HCT116 (cell line): ENCODE measurements at regions not wholly inside any gene's neighbourhood (a gene's known extent, or its start where the extent isn't known, plus 50 kb on each side); places are given as distances from the start of the nearest gene placed in this dataset.

ENCODE experiments used
- ATAC-seq: fragments of 200-7000 bp; cut with Tn5 transposase; 2 replicates; pipeline ENCODE4 v1.9.1; 2020; ENCODE audit warnings: mild to moderate bottlenecking, moderate library complexity
- BruUV-seq: library from RNA; stranded (reverse); fragments of 400-500 nt; replicated peaks from 2 replicates; lab custom pipeline; 2021; lab: Mats Ljungman, UMichigan
- CTCF ChIA-PET: fragments of 300-600 bp; sonication (Branson Sonifier 250); formaldehyde crosslinking; loops from one replicate; lab custom pipeline; 2021; ENCODE audit warnings: antibody characterized with exemption; lab: Charles Lee
- POLR2A ChIA-PET: fragments of 300-600, 350-600 bp; sonication (Branson Sonifier 250); formaldehyde crosslinking; loops from one replicate; lab custom pipeline; 2021; ENCODE audit warnings: antibody characterized with exemption; lab: Charles Lee
- RAD21 ChIA-PET, 2 experiments: fragments of 300-600 bp; sonication (Branson Sonifier 250); formaldehyde crosslinking; loops; one replicate each; lab custom pipeline; 2023; ENCODE audit warnings: low total read pairs in 2 of 2; ENCODE audit not compliant: uncharacterized antibody in 2 of 2, unreplicated experiment in 2 of 2, low non-redundant PET in 1 of 2; lab: Charles Lee
- DNase-seq: peaks from one replicate; pipeline ENCODE4 v3.0.0-alpha.2; 2010; ENCODE audit warnings: low read depth, low spot score
- H2AFZ ChIP-seq: fragments of 200-600 bp; shearing (Covaris generic), sonication (generic); 2 replicates; pipeline ENCODE4 v1.6.1; 2017; ENCODE audit warnings: low read depth, mixed run types, mixed read lengths, antibody characterized with exemption, low read length; ENCODE audit not compliant: poor library complexity, severe bottlenecking
- H3K27ac ChIP-seq: 2 replicates; pipeline ENCODE4 v1.5.1; 2012; ENCODE audit warnings: low read depth, low read length
- H3K27me3 ChIP-seq: fragments of 200-600 bp; sonication (generic); 2 replicates; pipeline ENCODE4 v1.6.1; 2016; ENCODE audit warnings: mixed run types, low read length, mixed read lengths; ENCODE audit not compliant: insufficient read depth
- H3K36me3 ChIP-seq, 2 experiments: fragments of 200-500 bp in 1 of 2; fragments of 200-600 bp in 1 of 2; sonication (Bioruptor generic) in 1 of 2; sonication (generic) in 1 of 2; 2 replicates each; pipeline versions ENCODE4 v1.5.1 to v1.6.1; 2014 to 2016; ENCODE audit warnings: low read length in 2 of 2, inconsistent platforms in 1 of 2, mixed read lengths in 1 of 2, mixed run types in 1 of 2; ENCODE audit not compliant: insufficient read depth in 2 of 2, control insufficient read depth in 1 of 2
- H3K4me1 ChIP-seq, 2 experiments: fragments of 200-600 bp in 1 of 2; sonication (generic) in 1 of 2; 2 replicates each; pipeline versions ENCODE4 v1.5.1 to v1.6.1; 2012 to 2017; ENCODE audit warnings: low read length in 2 of 2, inconsistent platforms in 1 of 2, mild to moderate bottlenecking in 1 of 2, mixed read lengths in 1 of 2, mixed run types in 1 of 2, moderate library complexity in 1 of 2; ENCODE audit not compliant: insufficient read depth in 2 of 2, control insufficient read depth in 1 of 2
- H3K4me2 ChIP-seq: fragments of 200-600 bp; sonication (generic); 2 replicates; pipeline ENCODE4 v1.6.1; 2017; ENCODE audit warnings: mixed run types, low read length, mixed read lengths
- H3K4me3 ChIP-seq, 2 experiments: fragments of 200-600 bp in 1 of 2; sonication (generic) in 1 of 2; replicated peaks in 1 of 2; 2 replicates each; pipeline ENCODE4 v1.5.1; 2011 to 2016; ENCODE audit warnings: low read length in 2 of 2, control low read depth in 1 of 2, low read depth in 1 of 2, mild to moderate bottlenecking in 1 of 2, mixed read lengths in 1 of 2, mixed run types in 1 of 2
- H3K79me2 ChIP-seq: fragments of 200-600 bp; sonication (generic); 2 replicates; pipeline ENCODE4 v1.6.1; 2017; ENCODE audit warnings: mild to moderate bottlenecking, mixed run types, low read length, moderate library complexity, mixed read lengths; ENCODE audit not compliant: insufficient read depth
- H3K9ac ChIP-seq: fragments of 200-600 bp; sonication (generic); 2 replicates; pipeline ENCODE4 v1.6.1; 2016; ENCODE audit warnings: low read length, mixed read lengths
- H3K9me2 ChIP-seq: fragments of 200-600 bp; sonication (generic), shearing (Covaris generic); 2 replicates; pipeline ENCODE4 v1.6.1; 2017; ENCODE audit warnings: mixed run types, mild to moderate bottlenecking, moderate library complexity; ENCODE audit not compliant: insufficient read depth
- H3K9me3 ChIP-seq, 2 experiments: fragments of 200-500 bp in 1 of 2; fragments of 200-600 bp in 1 of 2; sonication (Bioruptor generic) in 1 of 2; sonication (generic) in 1 of 2; 2 replicates each; pipeline ENCODE4 v1.6.1; 2014 to 2017; ENCODE audit warnings: low read length in 2 of 2, mixed read lengths in 2 of 2, inconsistent platforms in 1 of 2, low read depth in 1 of 2, mild to moderate bottlenecking in 1 of 2, mixed run types in 1 of 2, moderate library complexity in 1 of 2; ENCODE audit not compliant: control insufficient read depth in 1 of 2, insufficient read depth in 1 of 2
- H4K20me1 ChIP-seq: fragments of 200-600 bp; sonication (generic), shearing (Covaris generic); 2 replicates; pipeline ENCODE4 v1.6.1; 2017; ENCODE audit warnings: mixed run types, mild to moderate bottlenecking, moderate library complexity; ENCODE audit not compliant: insufficient read depth
- CBX3 ChIP-seq: IDR thresholded peaks from 2 replicates; pipeline ENCODE4 v1.6.1; 2012; ENCODE audit warnings: low read depth
- CEBPB ChIP-seq: IDR thresholded peaks from 2 replicates; pipeline ENCODE4 v1.6.1; 2012; ENCODE audit warnings: low read depth
- EGR1 ChIP-seq: IDR thresholded peaks from 2 replicates; pipeline ENCODE4 v1.6.1; 2012; ENCODE audit warnings: low read depth
- EZH2 ChIP-seq: fragments of 200-600 bp; sonication (generic); IDR thresholded peaks from 2 replicates; pipeline ENCODE4 v1.6.1; 2017; ENCODE audit warnings: antibody characterized with exemption, mixed run types
- EZH2phosphoT487 ChIP-seq: fragments of 200-600 bp; IDR thresholded peaks from 2 replicates; pipeline ENCODE4 v1.6.1; 2018; ENCODE audit warnings: antibody characterized with exemption, borderline replicate concordance
- MAX ChIP-seq: IDR thresholded peaks from 2 replicates; pipeline ENCODE4 v1.6.1; 2012
- RAD21 ChIP-seq: IDR thresholded peaks from 2 replicates; pipeline ENCODE4 v1.6.1; 2012; ENCODE audit warnings: low read depth, mild to moderate bottlenecking
- SP1 ChIP-seq: IDR thresholded peaks from 2 replicates; pipeline ENCODE4 v1.6.1; 2012; ENCODE audit warnings: low read depth
- SRF ChIP-seq: IDR thresholded peaks from 2 replicates; pipeline ENCODE4 v1.6.1; 2012; ENCODE audit warnings: low read depth
- YY1 ChIP-seq: IDR thresholded peaks from 2 replicates; pipeline ENCODE4 v1.6.1; 2011; ENCODE audit warnings: low read length, low read depth, moderate library complexity, mild to moderate bottlenecking; ENCODE audit not compliant: insufficient replicate concordance; ENCODE audit errors: extremely low read depth
- ZBTB33 ChIP-seq: IDR thresholded peaks from 2 replicates; pipeline ENCODE4 v1.6.1; 2011; ENCODE audit warnings: mild to moderate bottlenecking, low read length, moderate library complexity; ENCODE audit not compliant: insufficient replicate concordance; ENCODE audit errors: extremely low read depth
- ZNF274 ChIP-seq: fragments of 200-500 bp; sonication (Bioruptor generic); IDR thresholded peaks from 2 replicates; pipeline ENCODE4 v1.6.1; 2014; ENCODE audit warnings: mild to moderate bottlenecking, low read depth, low read length, inconsistent platforms
- intact Hi-C: fragments of 100-400 bp; cut with micrococcal nuclease; formaldehyde crosslinking; loops from 2 replicates; pipeline ENCODE4 v1.10.0; 2022
- TF ChIP-seq, protein P1 (sequence below), 3 experiments: fragments of 200-600 bp in 1 of 3; sonication (generic) in 1 of 3; IDR thresholded peaks in 2 of 3; conservative IDR thresholded peaks in 1 of 3; 2 replicates each; pipeline ENCODE4 v1.5.1; 2012 to 2017; ENCODE audit warnings: low read depth in 2 of 3, low read length in 2 of 3, antibody characterized with exemption in 1 of 3, borderline replicate concordance in 1 of 3, control low read depth in 1 of 3, mild to moderate bottlenecking in 1 of 3, mixed read lengths in 1 of 3, mixed run types in 1 of 3, moderate library complexity in 1 of 3; ENCODE audit not compliant: insufficient read depth in 1 of 3

DNA sequence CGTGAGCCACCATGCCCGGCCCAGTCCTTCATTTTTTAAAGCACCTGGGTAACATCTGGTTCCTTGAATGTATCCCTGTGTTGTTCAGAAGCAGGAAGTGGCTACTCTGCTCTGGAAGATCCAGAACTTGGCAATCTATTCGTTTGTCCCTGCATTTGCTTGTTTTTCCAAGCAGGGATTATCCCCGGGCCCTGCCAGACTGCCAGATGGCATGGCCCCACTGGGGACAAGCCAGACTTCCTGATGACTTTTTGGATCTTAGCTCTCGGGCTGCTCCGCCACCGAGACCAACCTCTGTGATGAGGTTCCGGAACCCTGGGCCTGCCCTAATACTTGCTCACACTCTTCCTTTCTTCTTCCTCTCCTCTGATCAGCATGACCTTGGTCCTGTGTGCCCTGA lies 496.7 kb downstream of the TYW1 start:
- H3K27ac ChIP-seq: no peak overlapping the region
- CTCF ChIA-PET: no interaction called here
- H2AFZ ChIP-seq: no peak overlapping the region
- intact Hi-C loops: no loop called here
- DNase-seq (no peak), ATAC-seq (no peak)
- H3K27me3 ChIP-seq: no peaks in the 10 kb centered on the region
- BruUV-seq: no TSS peak
- no peak for TF ChIP-seq SRF
- TF ChIP-seq RAD21: no peak
- no peak for TF ChIP-seq EGR1
- TF ChIP-seq EZH2phosphoT487: no peak
- no peak for TF ChIP-seq EZH2
- TF ChIP-seq MAX: no peak
- no peak for TF ChIP-seq ZNF274
- TF ChIP-seq ZBTB33: no peak
- POLR2A ChIA-PET: no interaction called here
- RAD21 ChIA-PET: no interaction called here
- H3K4me3 ChIP-seq: no peak overlapping the region
- H3K9ac ChIP-seq: no peak overlapping the region
- H3K4me1 ChIP-seq: no peaks in the 10 kb centered on the region
- H3K4me2 ChIP-seq: no peak overlapping the region
- no peaks in the 10 kb centered on the region for H3K9me3 ChIP-seq
- no peaks in the 10 kb centered on the region for H3K36me3 ChIP-seq
- H3K79me2 ChIP-seq: no peaks in the 10 kb centered on the region
- no peaks in the 10 kb centered on the region for H3K9me2 ChIP-seq
- H4K20me1 ChIP-seq: no peaks in the 10 kb centered on the region

- Histone ChIP-seq H3K9ac (no peak overlapping the region), H3K9me2 (no peaks in the 10 kb centered on the region), H3K4me3 (no peak overlapping the region), H3K9me3 (no peaks in the 10 kb centered on the region), H4K20me1 (no peaks in the 10 kb centered on the region), H3K27ac (no peak overlapping the region), H3K27me3 (no peaks in the 10 kb centered on the region), H3K4me1 (no peaks in the 10 kb centered on the region), H3K4me2 (no peak overlapping the region), H3K36me3 (no peaks in the 10 kb centered on the region), H3K79me2 (no peaks in the 10 kb centered on the region), H2AFZ (no peak overlapping the region)
- ChIA-PET RAD21 (no interaction called here), POLR2A (no interaction called here), CTCF (no interaction called here)
- DNase-seq (no peak), ATAC-seq (no peak)
- intact Hi-C loops: no loop called here
- BruUV-seq: no TSS peak
- TF ChIP-seq EGR1 (no peak), EZH2 (no peak), SP1 (no peak), SRF (no peak), CBX3 (no peak), CEBPB (no peak), EZH2phosphoT487 (no peak), YY1 (no peak), ZBTB33 (no peak), ZNF274 (no peak), MAX (no peak)
- TF ChIP-seq, protein P1, sequence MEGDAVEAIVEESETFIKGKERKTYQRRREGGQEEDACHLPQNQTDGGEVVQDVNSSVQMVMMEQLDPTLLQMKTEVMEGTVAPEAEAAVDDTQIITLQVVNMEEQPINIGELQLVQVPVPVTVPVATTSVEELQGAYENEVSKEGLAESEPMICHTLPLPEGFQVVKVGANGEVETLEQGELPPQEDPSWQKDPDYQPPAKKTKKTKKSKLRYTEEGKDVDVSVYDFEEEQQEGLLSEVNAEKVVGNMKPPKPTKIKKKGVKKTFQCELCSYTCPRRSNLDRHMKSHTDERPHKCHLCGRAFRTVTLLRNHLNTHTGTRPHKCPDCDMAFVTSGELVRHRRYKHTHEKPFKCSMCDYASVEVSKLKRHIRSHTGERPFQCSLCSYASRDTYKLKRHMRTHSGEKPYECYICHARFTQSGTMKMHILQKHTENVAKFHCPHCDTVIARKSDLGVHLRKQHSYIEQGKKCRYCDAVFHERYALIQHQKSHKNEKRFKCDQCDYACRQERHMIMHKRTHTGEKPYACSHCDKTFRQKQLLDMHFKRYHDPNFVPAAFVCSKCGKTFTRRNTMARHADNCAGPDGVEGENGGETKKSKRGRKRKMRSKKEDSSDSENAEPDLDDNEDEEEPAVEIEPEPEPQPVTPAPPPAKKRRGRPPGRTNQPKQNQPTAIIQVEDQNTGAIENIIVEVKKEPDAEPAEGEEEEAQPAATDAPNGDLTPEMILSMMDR (IDR thresholded peaks at IDR 0.05 in 2 of 3, conservative IDR thresholded peaks at IDR 0.05 in 1 of 3; ENCODE audit: borderline replicate concordance in 1 of 3, insufficient read depth in 1 of 3, low read depth in 2 of 3, low read length in 2 of 3): no peak
Observed at GRCh38 chr7:67496589-67496988, 500.0 kb downstream of the TYW1 start.
